Fibroblast of mammary gland (primary cell): ENCODE measurements at regions not wholly inside any gene's neighbourhood (a gene's known extent, or its start where the extent isn't known, plus 50 kb on each side); places are given as distances from the start of the nearest gene placed in this dataset.
"Not testable (repeated sequence)": the region's sequence is repeated elsewhere in the genome, so short reads cannot be mapped to it uniquely, and the experiment has no call there.

Experiments
- DNase-seq: peaks from one replicate; pipeline ENCODE4 v3.0.0-alpha.2; 2010; ENCODE audit warnings: low read depth
- H3K4me3 ChIP-seq: 2 replicates; pipeline ENCODE4 v1.5.1; 2011; ENCODE audit warnings: low read depth, mild to moderate bottlenecking, low read length, moderate library complexity; ENCODE audit not compliant: control insufficient read depth
- CTCF ChIP-seq: conservative IDR thresholded peaks from 2 replicates; pipeline ENCODE4 v1.5.1; 2011; ENCODE audit warnings: low read depth, low read length, inconsistent platforms; ENCODE audit not compliant: control insufficient read depth, insufficient read depth

DNA sequence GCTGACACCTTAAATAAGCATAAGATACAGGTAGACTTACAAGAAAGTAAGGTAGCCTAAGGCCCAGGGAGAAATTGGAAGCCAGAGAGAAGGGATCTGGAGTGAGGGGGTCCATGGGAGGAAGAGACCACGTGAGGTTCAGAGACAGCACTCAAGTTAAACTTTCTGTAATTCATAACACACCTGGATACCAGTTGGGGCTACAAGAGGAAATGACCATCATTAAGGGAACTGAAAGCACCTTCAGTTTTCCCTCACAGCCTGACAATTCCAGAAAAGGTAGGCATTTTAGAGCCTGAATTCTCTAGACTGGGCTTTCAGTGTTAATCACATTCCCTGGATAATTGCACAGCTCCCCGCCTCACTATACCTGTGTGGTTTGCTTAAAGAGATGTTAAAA, 355.5 kb downstream of the FBXW7 start:
- TF ChIP-seq CTCF = no peak
- DNase-seq = no peak
- no peak overlapping the region for H3K4me3 ChIP-seq

DNA sequence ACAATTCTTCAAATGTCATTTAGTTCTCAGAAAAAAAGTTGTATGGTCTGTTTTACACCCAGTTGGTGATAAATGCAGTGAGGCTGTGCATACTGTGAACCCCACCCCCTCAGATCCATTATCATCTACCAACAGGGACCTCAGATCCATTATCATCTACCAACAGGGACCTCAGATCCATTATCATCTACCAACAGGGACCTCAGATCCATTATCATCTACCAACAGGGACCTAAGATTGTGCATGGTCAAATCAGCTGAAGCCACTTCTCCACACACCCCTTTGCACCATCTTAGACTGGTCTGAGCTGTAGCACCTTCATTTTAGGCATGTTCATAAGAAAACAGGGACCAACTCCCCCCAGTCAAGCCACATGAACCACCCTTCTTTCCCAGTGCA, 358.4 kb downstream of the FBXW7 start:
- not testable (repeated sequence) for DNase-seq, H3K4me3 ChIP-seq

DNA sequence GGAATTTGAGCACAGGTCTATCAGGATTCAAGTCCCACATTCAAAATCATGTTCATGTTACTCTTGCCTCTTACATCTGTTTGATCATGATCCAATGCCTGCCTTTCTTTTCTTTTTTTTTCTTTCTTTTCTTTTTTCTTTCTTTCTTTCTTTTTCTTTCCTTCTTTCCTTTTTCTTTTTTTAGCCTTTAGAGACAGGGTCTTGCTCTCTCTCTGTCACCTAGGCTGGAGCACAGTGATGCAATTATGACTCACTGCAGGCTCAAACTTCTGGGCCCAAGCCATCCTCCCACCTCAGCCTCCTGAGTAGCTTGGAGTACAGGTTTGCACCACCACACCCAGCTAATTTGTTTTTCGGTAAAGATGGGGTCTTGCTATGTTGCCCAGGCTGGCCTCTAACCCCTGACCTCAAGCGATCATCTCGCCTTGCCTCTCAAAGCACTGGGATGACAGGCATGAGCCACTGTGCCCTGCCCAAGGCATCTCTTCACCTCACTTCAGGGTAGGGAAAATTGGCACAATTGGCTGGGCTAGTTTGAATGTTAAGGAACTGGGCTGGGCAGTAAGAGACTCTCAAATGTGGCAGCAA, 359.2 kb downstream of the FBXW7 start:
- no peak for DNase-seq
- no peak for TF ChIP-seq CTCF
- no peak overlapping the region for H3K4me3 ChIP-seq

- no peak overlapping the region for H3K4me3 ChIP-seq
- TF ChIP-seq CTCF = no peak
- no peak for DNase-seq
These were observed 360.3 kb downstream of the FBXW7 start for GRCh38 chr4:152175586-152175985.

- no peak overlapping the region for H3K4me3 ChIP-seq
- no peak for DNase-seq
- TF ChIP-seq CTCF = no peak
These were observed 363.7 kb downstream of the FBXW7 start for GRCh38 chr4:152172146-152172545.

- no peak for TF ChIP-seq CTCF
- DNase-seq = no peak
- no peak overlapping the region for H3K4me3 ChIP-seq
These were observed 364.3 kb downstream of the FBXW7 start for GRCh38 chr4:152171556-152171955.

GRCh38 chr4:152169683-152170082, 366.2 kb downstream of the FBXW7 start:
- no peak for TF ChIP-seq CTCF
- no peak for DNase-seq
- no peak overlapping the region for H3K4me3 ChIP-seq
